HG03025 (cell line): ENCODE measurements at regions not wholly inside any gene's neighbourhood (a gene's known extent, or its start where the extent isn't known, plus 50 kb on each side); places are given as distances from the start of the nearest gene placed in this dataset.

Experiments used
- ATAC-seq: cut with Tn5 transposase; IDR thresholded peaks from one replicate; pipeline ENCODE4 v1.9.1; 2021; ENCODE audit warnings: mild to moderate bottlenecking, moderate library complexity; ENCODE audit not compliant: unreplicated experiment, low FRiP score

DNA sequence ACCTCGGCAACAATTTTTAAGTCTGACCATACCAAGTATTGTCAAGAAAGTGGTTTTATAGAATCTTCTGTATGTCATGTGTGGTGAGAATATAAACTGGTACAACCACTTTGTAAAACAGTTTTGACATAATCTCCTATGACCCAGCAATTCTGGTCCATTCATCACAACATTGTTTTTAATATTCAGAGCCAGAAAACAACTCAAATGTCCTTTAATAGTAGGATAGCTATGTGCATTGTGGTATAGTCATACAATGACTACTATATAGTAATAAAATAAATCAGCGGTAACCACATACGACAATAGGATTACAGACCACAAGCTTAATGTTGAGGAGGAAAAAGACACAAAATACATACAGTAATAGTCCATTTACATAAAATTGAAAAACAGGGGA lies 175.2 kb upstream of the SPATS2L start:
- no peak for ATAC-seq

DNA sequence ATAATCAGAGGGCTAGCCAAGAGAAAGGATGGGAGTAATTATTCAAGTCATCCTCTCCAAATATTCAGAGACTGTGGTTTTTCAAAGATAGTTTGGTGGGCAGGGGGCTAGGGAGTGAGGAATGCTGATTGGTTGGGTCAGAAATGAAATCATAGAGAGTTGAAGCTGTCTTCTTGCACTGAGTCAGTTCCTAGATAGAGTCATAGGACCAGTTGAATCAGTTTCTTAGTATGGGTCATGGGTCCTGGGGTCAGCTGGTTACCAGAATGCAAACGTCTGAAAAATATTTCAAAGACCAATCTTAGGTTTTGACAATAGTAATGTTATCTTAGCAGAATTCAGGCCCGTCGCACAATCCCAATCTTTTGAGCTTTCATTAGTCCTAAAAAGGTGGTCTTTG lies 171.4 kb upstream of the SPATS2L start:
- no peak for ATAC-seq

DNA sequence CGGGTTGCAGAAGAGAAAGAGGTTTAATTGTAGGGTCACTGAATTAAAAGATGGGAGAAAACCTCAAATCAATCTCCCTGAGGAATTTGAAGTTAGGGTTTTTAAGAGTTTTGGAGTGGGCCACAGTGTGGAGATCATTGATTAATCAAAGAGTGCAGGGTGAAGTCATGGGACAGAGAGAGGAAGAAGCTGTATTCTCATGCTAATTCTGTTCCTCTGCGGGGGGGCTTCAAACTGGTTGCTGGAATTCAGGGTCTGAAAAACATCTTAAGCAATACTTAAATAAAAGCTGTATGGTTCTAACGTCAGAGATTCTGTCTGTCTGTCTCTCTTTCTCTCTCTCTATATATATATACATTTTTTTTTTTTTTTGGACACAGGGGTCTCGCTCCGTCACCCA lies 169.8 kb upstream of the SPATS2L start:
- ATAC-seq: no peak

DNA sequence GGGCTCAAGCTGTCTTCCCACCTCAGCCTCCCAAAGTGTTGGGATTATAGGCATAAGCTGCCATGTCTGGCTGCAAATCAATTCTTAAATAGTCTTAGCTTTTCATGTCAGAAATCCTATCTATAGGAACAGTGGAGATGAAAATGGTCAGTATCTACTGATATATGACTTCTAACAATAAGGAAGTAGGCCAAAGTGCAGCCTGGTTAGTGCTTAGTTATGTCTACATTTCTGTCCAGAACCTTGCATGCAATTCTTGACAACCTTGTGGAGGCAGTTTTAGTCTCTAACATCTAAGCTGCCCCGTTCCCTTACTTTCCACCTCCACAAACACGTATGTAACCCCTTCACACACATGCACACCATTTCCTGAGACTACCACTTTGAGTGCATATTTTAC lies 169.2 kb upstream of the SPATS2L start:
- no peak for ATAC-seq

DNA sequence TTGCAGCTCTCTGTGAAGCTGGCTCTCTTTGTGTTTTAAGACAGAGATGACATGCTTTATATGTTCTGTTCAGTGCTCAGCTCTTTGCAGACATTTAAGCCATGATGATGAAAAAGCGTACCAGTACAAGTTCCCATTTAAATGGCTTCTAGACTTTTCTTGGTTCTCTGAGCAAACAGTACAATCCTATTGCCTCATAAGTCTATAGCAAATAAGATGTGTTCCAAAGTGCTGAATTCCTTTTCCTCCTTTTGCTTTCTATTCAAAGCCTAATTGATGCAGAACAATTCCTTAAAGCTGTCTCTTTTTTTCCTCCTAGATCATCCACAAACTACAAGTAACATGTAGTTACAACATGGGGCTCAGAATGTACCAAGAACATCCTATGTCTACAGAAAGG lies 168.8 kb upstream of the SPATS2L start:
- ATAC-seq: no peak

- no peak for ATAC-seq
Observed at GRCh38 chr2:200138391-200139124, 167.9 kb upstream of the SPATS2L start.

DNA sequence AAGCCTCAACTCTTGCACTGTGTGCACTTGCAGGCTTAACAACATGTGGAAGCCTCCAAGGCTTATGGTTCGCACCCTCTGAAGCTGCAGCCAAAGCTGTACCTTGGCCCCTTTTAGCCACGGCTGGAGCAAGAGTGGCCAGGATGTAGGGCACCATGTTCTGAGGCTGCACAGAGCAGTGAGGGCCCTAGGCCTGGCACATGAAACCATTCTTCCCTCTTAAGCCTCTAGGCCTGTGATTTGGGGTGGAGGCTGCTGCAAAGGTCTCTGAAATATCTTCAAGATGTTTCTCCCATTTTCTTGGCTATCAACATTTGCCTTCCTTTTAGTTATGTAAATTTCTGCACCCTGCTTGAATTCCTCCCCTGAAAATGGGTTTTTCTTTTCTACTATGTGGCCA lies 161.9 kb upstream of the SPATS2L start:
- ATAC-seq: no peak

GRCh38 chr2:200146501-200146900 lies 160.0 kb upstream of the SPATS2L start:
- no peak for ATAC-seq

- no peak for ATAC-seq
Observed at GRCh38 chr2:200147371-200147770, 159.1 kb upstream of the SPATS2L start.

- no peak for ATAC-seq
Observed at GRCh38 chr2:200148366-200148765, 158.1 kb upstream of the SPATS2L start.

GRCh38 chr2:200150411-200151086 lies 155.9 kb upstream of the SPATS2L start:
- no peak for ATAC-seq

DNA sequence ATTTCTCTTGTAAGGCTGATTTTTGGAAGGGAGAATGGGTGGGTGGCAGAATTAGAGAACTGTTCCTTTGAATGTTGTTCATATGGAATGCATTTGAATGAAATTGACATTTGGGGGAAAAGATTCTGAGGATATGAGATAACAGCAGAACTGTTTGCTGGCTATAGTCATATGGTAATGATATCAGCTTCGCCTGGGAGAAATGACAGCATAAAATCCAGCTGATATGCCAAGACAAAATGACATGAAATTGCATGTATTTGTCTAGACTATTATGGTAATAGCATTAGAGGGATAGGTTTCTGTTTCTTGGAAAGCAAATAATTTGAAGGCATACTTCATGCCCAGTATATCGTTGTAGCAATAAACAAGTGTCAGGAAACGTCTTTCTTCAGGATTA lies 150.8 kb upstream of the SPATS2L start:
- ATAC-seq: no peak

GRCh38 chr2:200156166-200156835 lies 150.2 kb upstream of the SPATS2L start:
- ATAC-seq: no peak

DNA sequence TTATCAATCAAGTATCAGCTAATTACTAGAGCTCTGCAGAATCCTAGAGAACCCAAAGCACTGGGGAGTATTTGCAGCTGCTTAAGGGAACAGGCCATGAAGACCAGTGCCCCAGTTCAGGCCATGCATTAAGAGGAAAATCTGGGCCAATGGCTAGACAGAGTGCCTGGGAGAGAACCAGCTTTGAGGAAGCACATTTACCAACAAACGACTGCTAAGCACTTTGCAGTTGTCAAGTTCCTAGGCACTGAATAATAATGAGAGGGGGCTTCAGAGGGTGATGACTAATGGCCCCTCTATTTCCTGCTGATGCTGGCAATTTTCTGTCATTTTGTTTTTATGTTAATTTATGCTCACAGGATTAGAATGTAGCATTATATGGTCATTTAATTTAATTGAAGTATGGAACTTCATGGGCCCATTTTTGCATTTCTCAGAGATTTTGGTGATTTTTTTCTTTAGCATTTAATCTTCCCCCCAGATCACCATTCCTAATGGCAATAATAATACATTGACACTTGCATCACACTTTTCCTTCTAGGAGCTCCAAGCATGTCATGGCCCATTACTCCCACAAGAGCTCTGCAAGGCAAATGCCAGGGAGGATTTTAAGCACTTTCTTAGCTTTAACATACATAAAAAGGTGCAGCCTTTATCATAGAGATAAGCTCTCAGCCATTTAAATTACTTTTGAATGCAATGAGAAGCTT lies 147.7 kb upstream of the SPATS2L start:
- ATAC-seq: no peak

GRCh38 chr2:200159357-200159707 lies 147.2 kb upstream of the SPATS2L start:
- no peak for ATAC-seq

DNA sequence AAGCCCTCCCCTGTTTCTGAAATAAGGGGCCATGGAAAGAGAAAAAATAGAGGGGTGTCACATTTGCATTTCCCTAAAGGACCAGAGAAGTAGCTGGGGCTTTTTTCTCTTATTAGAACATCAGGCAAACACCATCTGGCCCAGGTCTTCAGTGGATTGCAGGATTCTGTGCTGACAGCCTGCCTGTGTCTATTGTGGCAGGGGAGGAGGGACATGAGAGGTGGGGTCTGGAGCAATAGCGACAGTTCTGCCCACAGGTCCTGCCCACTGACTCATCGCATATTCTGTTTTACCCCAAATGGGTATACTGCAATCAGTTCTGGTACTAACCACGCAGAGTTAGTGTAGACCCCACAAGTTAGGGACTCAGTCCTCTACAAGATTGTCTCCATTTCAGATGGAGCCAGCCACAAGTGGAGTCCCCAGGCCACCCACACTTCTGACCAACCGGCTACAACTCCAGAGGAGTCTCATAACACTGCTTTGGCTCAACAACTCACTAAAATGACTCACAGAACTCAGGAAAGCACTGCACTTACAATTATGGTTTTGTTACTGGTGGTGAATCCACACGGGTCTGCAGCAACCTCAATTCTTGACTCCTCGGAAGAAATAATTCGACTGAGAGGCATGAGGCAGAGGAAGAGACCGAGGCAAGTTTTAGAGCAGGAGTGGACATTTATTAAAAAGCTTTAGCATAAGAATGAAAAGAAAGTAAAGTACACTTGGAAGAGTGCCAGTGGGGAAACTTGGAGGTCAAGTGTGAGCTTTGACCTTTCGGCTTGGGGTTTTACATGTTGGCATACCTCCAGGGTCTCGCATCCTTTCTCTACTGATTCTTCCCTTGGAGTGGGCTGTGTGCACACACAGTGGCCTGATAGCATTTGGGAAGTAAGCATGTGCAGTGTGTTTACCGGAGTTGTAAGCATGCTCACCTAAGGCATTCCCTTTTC lies 146.4 kb upstream of the SPATS2L start:
- no peak for ATAC-seq

GRCh38 chr2:200161458-200161857 lies 145.0 kb upstream of the SPATS2L start:
- no peak for ATAC-seq

GRCh38 chr2:200165687-200166086 lies 140.8 kb upstream of the SPATS2L start:
- ATAC-seq: no peak

DNA sequence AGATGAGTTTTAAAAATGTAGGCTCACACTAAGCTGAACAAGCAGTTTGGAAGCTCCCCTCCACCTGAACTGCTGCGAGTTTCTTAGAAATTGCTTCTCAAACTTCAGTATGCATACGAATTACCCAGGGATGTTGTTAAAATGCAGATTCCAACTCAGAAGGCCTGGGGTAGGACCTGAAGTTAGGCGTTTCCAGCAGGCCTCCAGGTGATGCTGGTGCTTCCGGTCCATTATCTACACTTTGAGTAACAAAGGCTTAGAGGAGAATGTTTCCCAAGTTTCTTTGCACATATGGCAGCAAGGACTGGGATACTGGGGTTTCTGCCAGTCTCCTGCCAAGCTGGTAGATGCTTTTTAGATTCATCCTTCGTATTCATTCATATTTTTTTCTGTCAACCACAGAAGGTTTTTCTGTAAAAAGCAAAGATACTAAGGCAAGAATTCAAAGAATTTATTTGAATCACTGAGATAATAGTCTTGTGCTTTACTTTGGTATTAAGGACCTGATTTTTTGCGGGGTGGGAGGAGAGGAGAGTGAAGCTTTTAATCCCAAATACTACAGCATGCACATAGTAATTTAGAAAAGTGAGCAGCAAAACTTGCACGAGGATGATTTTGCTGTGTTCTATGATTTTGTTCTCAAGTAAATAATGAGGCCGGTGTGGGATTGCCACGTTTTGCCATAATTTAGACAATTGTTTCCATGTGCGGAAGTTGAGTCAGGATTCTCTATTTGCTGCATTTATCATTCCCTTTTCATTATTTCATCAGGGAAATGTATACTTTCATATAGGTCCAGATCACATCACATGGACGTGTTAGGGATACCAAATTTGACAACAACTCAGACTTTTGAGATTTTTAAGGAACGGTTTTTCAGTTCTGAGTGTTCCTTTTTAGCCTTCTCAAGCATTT lies 137.6 kb upstream of the SPATS2L start:
- ATAC-seq: no peak
